Retina (tissue), 1 donor: ENCODE measurements at regions not wholly inside any gene's neighbourhood (a gene's known extent, or its start where the extent isn't known, plus 50 kb on each side); places are given as distances from the start of the nearest gene placed in this dataset.
"Not testable (repeated sequence)": the region's sequence is repeated elsewhere in the genome, so short reads cannot be mapped to it uniquely, and the experiment has no call there.

ENCODE experiments used
- DNase-seq: peaks from one replicate; pipeline ENCODE4 v3.0.0-alpha.2; 2016

DNA sequence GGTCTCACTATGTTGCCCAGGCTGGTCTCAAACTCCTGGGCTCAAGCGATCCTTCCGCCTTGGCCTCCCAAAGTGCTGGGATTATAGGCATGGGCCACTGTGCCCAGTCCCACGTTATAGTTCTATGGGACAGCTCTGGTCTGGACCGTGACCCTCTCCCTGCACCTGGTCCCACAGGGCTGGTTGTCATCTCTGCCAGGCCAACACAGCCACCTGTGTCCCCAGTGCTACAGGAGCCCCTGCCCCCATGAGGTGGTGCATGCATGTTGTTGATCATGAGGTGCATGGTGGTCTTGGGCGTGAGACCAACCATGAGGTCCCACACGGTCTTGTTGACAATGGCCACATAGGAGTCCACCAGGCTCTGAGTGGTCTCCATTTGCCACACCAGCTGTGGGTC is 51.0 kb upstream of the UBE2Q2 start:
- not testable (repeated sequence) for DNase-seq

DNA sequence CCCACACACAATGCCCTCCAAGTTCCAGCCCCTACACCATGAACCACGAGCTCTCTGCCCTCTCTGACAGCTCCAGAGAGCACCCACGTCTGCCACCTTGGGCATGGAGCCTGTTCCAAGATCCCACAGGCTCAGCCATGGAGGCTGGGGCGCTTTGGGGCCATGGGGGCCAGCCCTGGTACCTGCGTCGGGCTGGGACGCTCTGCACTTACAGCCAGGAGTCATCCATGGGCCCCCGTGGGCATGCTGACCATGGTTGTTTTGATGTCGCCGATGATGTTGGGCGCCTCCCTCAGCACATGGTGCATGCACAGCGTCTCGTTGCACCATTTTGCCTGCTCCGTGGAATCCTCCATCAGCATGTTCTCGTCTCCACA is 51.9 kb upstream of the UBE2Q2 start:
- DNase-seq = no peak

DNA sequence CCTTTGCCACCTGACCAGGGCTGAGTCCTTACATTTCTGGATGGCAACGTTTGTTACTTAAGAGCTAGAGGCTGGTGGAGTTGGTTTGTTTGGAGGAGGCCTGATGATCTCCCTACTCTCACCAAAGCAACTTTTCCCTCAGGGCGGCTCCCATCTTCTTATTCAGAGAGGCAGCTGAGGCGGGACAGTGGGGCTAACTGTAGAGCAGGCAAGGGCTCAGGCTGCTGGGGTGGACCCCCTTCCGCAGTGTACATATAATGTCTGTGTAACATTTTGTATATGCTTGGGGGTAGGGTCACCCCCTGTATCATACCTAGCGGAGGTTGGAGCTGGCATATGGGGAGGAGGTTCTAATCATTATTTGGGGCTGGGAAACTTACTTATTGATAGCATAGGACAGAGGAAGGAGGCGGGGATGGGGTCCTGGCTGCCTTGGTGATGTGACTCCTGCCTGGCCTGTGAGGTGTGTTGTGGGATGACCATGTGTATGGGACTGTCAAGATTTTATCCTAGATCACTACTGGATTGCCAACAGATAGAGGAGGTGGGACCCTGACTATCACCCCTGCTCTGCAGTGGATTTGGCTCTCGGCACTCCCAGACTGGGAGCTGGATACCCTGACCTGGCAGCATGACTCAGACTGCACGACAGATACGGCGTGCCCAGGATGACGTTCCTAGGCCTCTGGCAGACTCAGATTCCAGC is 52.5 kb upstream of the UBE2Q2 start:
- no peak for DNase-seq

DNA sequence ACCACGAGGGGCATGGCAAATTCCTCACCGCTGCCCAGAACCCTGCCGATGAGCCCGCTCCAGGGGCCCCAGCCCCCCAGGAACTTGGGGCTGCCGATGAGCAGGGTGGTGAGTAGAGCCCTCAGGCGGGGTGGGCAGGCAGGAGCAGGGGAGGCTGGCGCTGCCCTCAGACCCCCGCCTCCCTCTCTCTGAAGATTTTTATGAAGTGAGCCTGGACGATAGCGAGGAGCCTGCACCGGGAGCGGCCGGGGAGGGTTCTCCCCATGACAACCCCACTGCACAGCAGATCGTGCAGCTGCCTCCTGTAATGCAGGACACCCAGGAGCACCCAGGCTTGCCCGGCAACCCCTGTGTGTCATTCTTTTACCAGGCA is 56.7 kb upstream of the UBE2Q2 start:
- DNase-seq = no peak

DNA sequence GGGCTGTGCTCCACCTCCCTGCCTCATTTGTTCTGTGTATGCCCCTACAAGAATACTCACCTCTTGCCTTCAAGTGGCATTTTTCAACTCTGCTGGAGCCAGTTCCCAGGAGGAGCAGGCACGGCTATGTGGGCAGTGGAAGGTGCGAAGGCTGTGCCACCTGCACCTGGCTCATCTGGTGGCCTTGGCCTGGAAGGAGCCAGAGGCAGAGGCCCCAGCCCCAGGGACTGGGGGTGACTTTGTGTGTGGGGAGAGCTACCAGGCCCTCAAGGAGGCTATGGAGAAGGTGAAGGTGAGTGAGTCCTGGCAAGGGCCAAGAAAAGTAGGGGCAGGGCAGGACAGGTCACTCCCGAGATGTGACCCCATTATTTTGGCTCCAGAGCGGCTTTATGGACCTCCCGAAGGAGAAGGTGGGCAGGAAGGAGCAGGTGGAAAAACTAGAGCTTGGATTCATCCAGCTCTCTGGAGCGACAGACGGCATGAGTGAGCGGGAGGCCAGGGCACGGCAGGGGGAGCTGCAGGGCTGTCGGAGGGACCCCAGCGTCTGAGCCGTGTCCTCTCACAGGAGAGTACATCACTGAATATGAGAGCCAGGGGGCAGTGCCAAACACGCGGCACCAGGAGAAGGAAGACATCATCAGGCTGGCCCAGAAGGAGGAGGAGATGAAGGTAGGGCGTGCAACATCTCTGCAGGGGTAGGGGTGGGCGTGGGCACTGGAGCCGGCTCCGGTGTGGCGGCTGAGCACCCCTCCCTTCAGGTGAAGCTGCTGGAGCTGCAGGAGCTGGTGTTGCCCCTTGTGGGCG is 57.3 kb upstream of the UBE2Q2 start:
- DNase-seq = peak; percentile 67

DNA sequence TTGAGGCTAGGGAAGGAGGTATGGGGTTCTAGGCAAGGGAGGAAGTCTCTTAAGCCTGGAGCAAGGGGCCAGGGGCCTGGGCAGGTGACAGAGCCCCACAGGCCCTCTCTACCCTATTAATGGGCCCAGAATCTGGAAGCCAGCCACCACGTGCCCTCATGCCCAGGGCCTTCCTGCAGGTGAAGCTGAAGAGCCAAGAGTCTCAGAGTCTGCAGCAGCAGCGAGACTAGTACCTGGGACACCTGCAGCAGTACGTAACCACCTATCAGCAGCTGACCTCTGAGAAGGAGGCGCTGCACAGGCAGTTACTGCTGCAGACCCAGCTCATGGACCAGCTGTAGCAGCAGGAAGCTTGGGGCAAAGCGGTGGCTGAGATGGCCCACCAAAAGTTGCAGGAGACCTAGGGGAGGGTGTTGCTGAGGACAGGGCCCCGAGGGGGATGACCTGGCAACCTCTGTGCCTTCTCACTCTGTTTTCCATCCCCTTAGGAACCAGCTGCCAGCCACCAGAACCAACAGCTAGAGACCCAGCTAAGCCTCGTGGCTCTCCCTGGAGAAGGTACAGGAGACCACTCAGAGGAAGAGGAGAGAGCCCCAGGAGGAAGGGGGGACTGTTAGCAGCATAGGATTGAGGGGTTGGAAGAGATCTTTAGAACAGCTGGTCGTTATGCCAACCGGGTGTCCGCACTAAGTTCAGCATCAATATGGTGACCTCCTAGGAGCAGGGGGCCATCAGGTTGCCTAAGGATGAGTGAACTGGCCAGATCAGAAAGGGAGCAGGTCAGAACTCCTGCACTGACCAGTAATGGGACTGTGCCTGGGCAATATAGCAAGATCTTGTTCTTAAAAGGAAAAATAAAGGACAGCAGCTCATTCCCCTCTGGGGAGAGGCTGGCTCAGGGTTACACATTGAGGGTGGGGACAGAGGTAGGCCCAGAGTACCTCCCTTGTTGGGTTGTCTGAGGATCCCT is 58.5 kb upstream of the UBE2Q2 start:
- not testable (repeated sequence) for DNase-seq

DNA sequence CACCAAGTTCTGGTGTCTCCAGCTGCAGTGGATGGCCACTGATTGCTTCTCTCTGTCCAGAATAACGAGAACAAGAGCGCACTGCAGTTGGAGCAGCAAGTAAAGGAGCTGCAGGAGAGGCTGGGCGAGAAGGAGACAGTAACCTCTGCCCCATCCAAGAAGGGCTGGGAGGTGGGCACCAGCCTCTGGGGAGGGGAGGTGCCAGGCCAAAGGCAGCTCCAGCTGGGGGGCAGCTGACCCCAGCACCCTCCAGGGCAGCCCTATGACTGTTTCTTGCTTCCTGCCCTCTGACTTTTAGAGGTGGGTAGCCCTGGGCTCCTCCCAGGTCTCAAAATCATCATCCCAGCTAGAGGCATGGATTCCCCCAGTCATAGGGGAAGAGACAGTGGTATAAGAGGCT is 59.7 kb upstream of the UBE2Q2 start:
- DNase-seq = not testable (repeated sequence)

DNA sequence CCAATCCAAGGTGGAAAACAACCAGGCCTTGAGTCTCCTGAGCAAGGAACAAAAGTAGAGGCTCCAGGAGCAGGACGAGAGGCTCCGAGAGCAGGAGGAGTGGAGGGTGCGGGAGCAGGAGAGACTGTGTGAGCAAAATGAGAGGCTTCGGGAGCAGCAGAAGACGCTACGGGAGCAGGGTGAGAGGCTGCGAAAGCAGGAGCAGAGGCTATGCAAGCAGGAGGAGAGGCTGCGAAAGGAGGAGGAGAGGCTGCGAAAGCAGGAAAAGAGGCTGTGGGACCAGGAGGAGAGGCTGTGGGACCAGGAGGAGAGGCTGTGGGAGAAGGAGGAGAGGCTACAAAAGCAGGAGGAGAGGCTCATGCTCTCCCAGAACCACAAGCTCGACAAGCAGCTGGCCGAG is 60.3 kb upstream of the UBE2Q2 start:
- DNase-seq = no peak

DNA sequence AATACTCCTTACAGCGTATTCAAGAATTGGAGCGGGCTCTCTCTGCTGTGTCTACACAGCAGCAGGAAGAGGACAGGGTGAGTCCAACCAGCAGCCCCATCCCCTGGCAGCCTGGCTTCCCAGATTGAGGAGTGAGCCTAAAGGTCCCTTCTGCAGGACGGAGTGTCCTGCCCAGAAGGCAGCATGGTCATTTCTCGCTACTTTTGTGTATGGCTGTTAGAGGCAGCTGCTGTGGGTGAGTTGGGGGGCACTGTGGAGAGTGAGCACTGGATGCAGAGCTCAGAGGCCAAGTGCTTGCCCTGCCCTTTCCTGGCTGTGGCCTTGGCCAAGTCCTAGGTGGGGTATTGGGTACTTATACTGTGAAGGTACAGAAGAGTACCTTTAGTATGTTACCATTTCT is 62.3 kb upstream of the UBE2Q2 start:
- DNase-seq = not testable (repeated sequence)

DNA sequence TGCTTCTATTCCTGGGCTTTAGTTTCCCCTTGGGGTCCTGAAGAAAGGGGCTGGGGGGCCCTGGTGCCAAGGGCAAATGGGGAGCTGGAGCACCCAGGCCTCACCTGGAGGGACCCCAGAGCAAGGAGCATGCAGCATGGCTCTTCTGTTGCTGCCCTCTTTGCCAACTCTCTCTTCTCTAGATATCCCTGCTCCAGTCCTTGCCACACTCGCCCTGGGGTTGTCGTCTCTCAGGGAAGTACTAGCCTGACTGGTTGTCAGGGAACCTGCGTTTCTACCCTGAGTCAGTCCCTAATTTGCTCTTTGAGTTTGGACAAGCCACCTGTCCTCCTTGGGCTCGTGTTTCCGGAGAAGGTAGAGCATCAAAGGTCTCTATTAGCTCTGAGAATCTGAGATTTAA is 63.7 kb upstream of the UBE2Q2 start:
- DNase-seq = no peak

DNA sequence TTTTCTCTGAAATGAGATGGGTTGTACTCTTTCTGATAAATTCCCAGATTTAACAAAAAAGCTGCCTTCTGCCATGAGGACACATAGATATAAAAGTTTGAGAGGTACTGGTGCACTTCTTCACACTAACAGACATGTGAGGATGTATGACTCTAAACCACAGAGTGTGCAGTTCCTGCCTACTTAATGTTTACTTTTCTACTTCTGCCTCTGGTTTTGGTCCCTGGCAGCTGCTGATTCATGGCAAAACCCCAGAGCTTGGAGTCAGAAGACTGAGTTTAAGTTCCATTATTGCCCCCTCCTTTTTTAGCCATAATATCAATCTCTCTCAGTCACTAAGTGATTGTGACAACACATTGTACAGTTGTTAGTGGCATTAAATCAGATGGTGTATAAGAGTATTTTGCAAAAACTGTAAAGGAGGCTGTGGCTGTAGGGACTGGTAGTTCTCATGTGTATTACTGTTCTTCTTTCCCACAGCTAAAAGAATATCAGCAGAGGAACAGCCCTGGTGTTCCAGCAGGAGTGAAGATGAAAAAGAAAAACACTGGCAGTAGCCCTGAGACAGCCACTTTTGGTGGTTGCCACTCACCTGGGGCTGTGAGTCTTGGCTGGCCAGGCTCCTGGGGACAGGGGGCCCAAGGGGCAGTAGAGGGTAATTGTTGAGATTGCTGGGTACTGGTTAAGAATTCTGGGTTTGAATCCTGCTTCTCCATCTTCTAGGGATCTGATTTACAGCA is 64.4 kb upstream of the CSPG4 start:
- DNase-seq = not testable (repeated sequence)

DNA sequence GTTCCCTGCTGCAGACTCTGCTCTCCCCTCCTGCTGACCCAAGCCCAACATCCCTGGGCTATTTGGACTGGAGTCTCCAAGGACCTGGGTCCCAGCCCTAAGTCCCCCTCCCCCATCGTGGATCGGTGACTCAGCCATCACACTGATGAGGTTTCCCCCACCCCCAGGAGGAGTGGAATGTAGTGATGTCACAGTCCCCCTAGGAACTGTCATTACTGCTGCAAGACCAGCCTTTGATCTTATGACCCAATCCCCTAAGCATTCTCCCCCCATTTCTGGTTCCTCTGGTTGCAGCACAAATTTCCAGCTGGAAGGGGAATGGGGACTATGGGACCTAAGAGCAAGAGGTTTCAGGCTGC is 63.4 kb upstream of the CSPG4 start:
- DNase-seq = no peak

DNA sequence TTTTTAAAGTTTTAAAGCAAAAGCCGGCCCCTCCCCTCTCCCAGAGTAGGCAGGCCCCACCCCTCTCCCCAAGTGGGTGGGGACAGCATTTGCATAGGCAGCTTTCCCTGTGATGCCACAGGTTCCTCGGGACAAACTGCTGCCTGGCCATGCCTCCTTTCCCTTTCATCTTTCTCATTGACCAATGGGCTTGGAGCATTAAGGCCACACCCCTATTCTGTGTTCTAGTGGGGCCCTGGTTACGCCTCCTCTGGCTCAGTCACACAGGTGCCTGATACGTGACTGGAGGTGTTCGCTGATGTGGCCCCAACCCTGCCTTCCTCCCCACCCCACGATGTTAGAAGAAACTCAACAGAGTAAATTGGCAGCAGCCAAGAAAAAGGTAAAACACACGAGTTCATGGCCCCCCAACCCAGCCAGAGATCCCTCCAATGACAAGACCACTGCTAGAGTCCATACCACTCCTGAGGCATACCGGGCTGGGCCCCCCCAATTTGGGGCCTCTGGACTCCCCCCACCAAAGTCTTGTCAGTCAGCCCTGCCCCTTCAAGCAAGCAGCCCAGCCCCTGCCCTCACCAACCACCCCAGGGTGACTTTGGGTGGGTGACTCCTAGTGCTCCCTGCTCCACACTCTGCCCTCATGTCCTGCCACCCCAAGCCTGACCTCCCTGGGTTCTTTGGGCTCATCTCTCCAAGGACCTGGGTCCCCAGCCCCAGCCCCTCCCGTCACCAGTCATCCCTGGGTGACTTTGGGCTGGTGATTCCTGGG is 62.8 kb upstream of the CSPG4 start:
- DNase-seq = no peak

DNA sequence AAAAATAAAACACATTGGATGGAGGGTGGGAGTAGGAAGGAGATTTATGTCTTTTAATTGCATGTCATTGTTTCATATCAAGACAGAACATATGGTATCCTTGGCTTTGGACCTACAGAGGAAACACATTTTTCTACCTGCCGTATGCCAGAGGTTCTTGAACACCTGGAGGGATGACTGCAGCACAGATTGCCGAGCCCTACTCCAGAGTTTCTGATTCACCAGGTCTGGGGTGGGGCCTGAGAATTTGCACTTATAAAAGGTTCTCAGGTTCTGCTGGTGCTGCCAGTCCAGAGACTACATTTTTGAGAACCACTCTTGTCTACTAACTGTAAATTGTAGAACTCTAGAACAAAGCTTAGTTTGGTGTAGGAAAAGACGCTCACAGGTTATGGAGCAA is 61.3 kb upstream of the CSPG4 start:
- not testable (repeated sequence) for DNase-seq

DNA sequence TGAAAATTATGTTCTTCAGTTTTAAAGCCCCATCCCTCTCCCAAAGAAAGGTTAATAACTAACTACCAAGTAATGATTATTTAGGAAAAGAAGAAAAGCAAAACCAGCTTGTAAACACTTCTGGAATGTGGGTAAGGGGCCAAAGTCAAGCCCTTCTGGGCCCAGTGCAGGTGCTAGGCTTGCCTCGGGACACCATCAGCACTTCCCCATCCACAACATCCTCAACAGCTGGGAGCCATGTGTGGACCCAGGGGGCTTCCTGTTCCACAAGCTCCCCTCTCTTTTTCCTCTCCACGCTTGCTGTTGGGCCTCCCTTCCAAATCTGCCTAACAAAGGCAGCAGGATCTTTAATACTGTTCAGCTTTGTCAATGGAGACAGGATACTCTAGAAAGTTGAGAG is 58.4 kb upstream of the CSPG4 start:
- not testable (repeated sequence) for DNase-seq

DNA sequence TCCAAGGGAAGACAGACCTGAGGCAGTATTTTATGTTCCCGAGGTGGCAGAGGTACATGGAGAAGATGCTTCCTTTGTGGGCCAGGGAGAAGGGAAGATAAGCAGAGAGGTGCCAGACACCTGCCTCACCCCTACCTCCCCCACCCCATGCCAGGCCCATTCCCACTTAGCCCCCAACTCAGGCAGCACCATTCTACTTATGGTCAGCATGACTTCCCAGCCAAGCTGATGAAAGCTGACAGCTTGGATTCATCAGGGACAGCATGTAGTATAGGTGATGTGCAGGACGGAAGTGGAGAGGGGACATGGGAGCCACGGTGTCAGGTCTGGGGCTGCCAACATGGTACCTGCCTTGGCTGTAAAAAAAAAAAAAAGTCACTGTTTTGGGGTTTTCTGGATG is 57.5 kb upstream of the CSPG4 start:
- peak; percentile 22 for DNase-seq

DNA sequence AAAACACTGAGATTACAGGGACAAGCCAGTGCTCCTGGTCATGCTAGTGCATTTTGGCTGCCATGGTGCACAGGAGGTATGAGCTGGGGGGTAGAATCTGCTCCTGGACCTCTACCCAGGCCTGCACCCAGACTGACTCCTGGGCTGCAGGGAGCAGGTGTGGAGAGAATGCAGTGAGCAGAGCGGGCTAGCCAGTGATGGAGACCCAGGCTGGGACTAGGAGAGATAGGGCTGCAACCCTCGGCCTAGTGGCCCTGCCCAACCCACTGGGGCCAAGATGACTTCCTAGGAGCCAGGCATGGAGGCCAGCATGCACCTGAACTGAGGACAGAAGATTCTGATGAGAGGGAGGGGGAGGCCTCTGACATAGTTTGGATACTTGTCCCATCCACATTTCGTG is 55.9 kb upstream of the CSPG4 start:
- not testable (repeated sequence) for DNase-seq

DNA sequence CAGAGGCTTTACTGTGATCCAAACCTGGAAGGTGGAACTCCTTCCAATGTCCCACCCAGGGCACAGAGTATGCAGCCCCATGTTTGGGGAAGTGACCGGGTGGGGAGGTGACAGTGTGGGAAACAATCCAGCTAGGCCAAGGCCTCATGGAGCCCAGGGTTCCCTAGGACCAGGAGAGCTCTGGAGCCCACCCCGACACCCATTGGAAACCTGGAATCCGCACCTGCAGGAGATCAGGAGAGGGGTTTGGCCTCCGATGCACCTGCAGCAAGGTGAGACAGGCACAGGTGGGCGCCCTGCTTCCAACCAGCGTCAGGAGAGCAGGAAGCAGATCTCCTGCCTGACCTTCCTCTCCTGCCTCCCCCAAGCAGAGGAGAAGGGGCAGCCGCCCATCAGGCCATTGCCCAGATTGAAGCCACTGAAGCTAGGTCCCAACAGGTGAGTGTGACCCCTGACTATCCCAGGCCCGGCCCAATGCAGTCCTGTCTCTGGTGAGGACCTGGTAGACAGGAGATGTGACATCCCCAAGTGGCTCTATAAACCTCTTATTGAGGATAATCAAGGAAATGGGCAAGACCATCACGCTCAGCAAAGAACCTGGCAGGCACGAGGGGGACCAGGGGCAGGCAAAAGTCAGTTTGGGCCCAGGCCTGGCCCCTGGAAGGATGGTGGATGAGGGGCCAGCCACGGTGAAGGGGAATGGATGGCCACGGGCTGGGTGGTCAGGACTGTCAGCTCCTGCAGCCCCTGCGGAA is 53.1 kb upstream of the CSPG4 start:
- DNase-seq = not testable (repeated sequence)

DNA sequence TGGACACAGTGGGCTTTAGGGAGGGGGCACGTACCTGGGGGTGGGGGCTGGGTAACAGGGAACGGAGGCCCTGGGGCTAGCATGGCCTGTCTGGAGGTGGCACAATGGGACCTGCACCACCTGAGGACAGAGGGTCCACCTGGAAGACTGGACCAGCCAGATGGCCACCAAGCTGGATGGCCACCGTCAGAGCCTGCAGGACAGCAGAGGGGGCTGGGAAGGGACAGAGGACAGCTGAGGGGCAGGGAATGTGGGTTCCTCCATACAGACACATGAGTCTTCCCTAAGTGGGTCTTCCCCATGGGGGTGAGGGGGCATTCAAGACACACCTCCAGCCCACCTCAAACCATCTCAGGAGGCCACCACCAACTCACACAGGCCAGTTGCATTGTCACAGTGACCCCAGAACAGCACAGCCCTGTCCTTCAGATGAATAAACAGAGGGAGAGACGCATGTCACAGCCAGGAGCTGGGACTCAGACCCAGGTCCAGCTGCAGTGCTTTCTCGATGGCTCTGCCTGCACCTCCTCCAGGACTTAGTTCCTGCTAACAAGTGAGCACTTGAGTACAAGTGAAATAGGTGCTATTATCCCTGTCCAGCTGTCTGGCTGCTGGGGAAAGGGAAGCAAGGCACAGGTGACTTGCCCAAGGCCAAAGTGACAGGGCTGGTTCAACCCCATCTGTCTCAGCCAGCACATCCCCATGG is 52.4 kb upstream of the CSPG4 start:
- not testable (repeated sequence) for DNase-seq
